ENCODE measurements at regions not wholly inside any gene's neighbourhood (a gene's known extent, or its start where the extent isn't known, plus 50 kb on each side); places are given as distances from the start of the nearest gene placed in this dataset.

GRCh38 chr5:8568858-8569257, 699.9 kb downstream of the MTRR start:
- Histone ChIP-seq H3K9ac (replicated peaks; ENCODE audit: extremely low read depth, insufficient read depth, low read length) (no peak overlapping the region), H3K9me1 (replicated peaks; ENCODE audit: control insufficient read depth, extremely low read depth, insufficient read depth, low read length) (no peaks in the 10 kb centered on the region), H3K27ac (ENCODE audit: insufficient read depth, low read depth, low read length) (no peak overlapping the region), H3K36me3 (ENCODE audit: control insufficient read depth in 2 of 2, extremely low read depth in 1 of 2, insufficient read depth in 2 of 2, low read length in 2 of 2) (no peaks in the 10 kb centered on the region), H2AFZ (ENCODE audit: low read depth, low read length) (no peak overlapping the region), H3K27me3 (ENCODE audit: control insufficient read depth in 2 of 2, insufficient read depth in 2 of 2, low read length in 2 of 2) (no peaks in the 10 kb centered on the region), H3K4me2 (ENCODE audit: insufficient read depth, low read length) (no peak overlapping the region), H3K79me2 (ENCODE audit: control insufficient read depth, insufficient read depth, low read length) (no peaks in the 10 kb centered on the region), H3K9me3 (replicated peaks; ENCODE audit: control insufficient read depth, insufficient read depth, low read length) (no peaks in the 10 kb centered on the region), H3K4me3 (replicated peaks in 1 of 3; ENCODE audit: insufficient read depth in 1 of 3, low read depth in 1 of 3, low read length in 3 of 3) (no peak overlapping the region), H3K4me1 (ENCODE audit: control insufficient read depth, extremely low read depth, insufficient read depth, low read length) (no peaks in the 10 kb centered on the region), H4K20me1 (replicated peaks; ENCODE audit: control insufficient read depth, extremely low read depth, insufficient read depth, low read length) (no peaks in the 10 kb centered on the region)
- TF ChIP-seq EZH2 (IDR thresholded peaks at IDR 0.05; ENCODE audit: borderline replicate concordance, low read depth, low read length, severe bottlenecking) (no peak), POLR2AphosphoS5 (IDR thresholded peaks at IDR 0.05; ENCODE audit: insufficient read depth, low read depth, low read length) (no peak), MYC (IDR thresholded peaks at IDR 0.05; ENCODE audit: low read depth, low read length) (no peak), GATA2 (IDR thresholded peaks at IDR 0.05; ENCODE audit: insufficient read depth, insufficient read length, low read depth, low read length) (no peak), FOS (IDR thresholded peaks at IDR 0.05; ENCODE audit: borderline replicate concordance, insufficient read depth, low read length) (no peak), POLR2A (IDR thresholded peaks at IDR 0.05; ENCODE audit: low read depth, low read length) (no peak), CTCF (IDR thresholded peaks at IDR 0.05; ENCODE audit: extremely low read depth in 1 of 2, insufficient read depth in 1 of 2, low read depth in 1 of 2, low read length in 2 of 2) (no peak), JUN (IDR thresholded peaks at IDR 0.05; ENCODE audit: borderline replicate concordance, insufficient read depth, insufficient read length, low read depth) (no peak)
- TF ChIP-seq, protein P1, sequence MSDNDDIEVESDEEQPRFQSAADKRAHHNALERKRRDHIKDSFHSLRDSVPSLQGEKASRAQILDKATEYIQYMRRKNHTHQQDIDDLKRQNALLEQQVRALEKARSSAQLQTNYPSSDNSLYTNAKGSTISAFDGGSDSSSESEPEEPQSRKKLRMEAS (IDR thresholded peaks at IDR 0.05; ENCODE audit: insufficient read depth, insufficient read length) = no peak
- DNase-seq (ENCODE audit: low read depth, low spot score) (no peak), FAIRE-seq (no peak)
- intact Hi-C loops (cut with micrococcal nuclease) (no loop called here), dilution Hi-C loops (cut with MboI; ENCODE audit: extremely low pct_ligation_motif_present, low sequenced_read_pairs) (no loop called here)
- POLR2A ChIA-PET = no interaction called here
- BruUV-seq (replicated peaks) = no TSS peak
- CTCF ChIA-PET = no interaction called here

All from endothelial cell of umbilical vein (primary cell).